ENCODE measurements at regions not wholly inside any gene's neighbourhood (a gene's known extent, or its start where the extent isn't known, plus 50 kb on each side); places are given as distances from the start of the nearest gene placed in this dataset.

GRCh38 chr20:61104232-61104631 lies 147.8 kb upstream of the CDH4 start:
- no peaks in the 10 kb centered on the region for H3K9me3 Mint-ChIP-seq (ENCODE audit: unreplicated experiment)
- H3K36me3 Mint-ChIP-seq (ENCODE audit: unreplicated experiment) = no peaks in the 10 kb centered on the region
- no peak overlapping the region for H3K27ac Mint-ChIP-seq (ENCODE audit: unreplicated experiment)
- peaks cover 10% of the 10 kb centered on the region for H3K4me1 Mint-ChIP-seq (ENCODE audit: low read depth, unreplicated experiment)
- no peak for TF ChIP-seq CTCF (IDR thresholded peaks at IDR 0.05; ENCODE audit: partially characterized antibody, unreplicated experiment)
- no peak overlapping the region for H3K4me3 Mint-ChIP-seq (ENCODE audit: unreplicated experiment)
- H3K27me3 Mint-ChIP-seq (ENCODE audit: unreplicated experiment) = peaks cover 7% of the 10 kb centered on the region
- DNase-seq = no peak

- peaks cover 7% of the 10 kb centered on the region for H3K27me3 Mint-ChIP-seq (ENCODE audit: unreplicated experiment)
- no peak overlapping the region for H3K27ac Mint-ChIP-seq (ENCODE audit: unreplicated experiment)
- H3K9me3 Mint-ChIP-seq (ENCODE audit: unreplicated experiment) = peaks cover 2% of the 10 kb centered on the region
- H3K36me3 Mint-ChIP-seq (ENCODE audit: unreplicated experiment) = peaks cover 7% of the 10 kb centered on the region
- peaks cover 10% of the 10 kb centered on the region for H3K4me1 Mint-ChIP-seq (ENCODE audit: low read depth, unreplicated experiment)
- no peak for TF ChIP-seq CTCF (IDR thresholded peaks at IDR 0.05; ENCODE audit: partially characterized antibody, unreplicated experiment)
- no peak overlapping the region for H3K4me3 Mint-ChIP-seq (ENCODE audit: unreplicated experiment)
- DNase-seq = no peak
These were observed 146.7 kb upstream of the CDH4 start for GRCh38 chr20:61105395-61105794.

- H3K36me3 Mint-ChIP-seq (ENCODE audit: unreplicated experiment) = peaks cover 7% of the 10 kb centered on the region
- DNase-seq = no peak
- no peak overlapping the region for H3K27ac Mint-ChIP-seq (ENCODE audit: unreplicated experiment)
- no peak overlapping the region for H3K4me3 Mint-ChIP-seq (ENCODE audit: unreplicated experiment)
- peaks cover 10% of the 10 kb centered on the region for H3K4me1 Mint-ChIP-seq (ENCODE audit: low read depth, unreplicated experiment)
- H3K9me3 Mint-ChIP-seq (ENCODE audit: unreplicated experiment) = peaks cover 2% of the 10 kb centered on the region
- peaks cover 7% of the 10 kb centered on the region for H3K27me3 Mint-ChIP-seq (ENCODE audit: unreplicated experiment)
- TF ChIP-seq CTCF (IDR thresholded peaks at IDR 0.05; ENCODE audit: partially characterized antibody, unreplicated experiment) = no peak
These were observed 145.6 kb upstream of the CDH4 start for GRCh38 chr20:61106438-61106837.

- Mint-ChIP-seq H3K4me3 (ENCODE audit: unreplicated experiment) (no peak overlapping the region), H3K9me3 (ENCODE audit: unreplicated experiment) (peaks cover 2% of the 10 kb centered on the region), H3K4me1 (ENCODE audit: low read depth, unreplicated experiment) (peaks cover 12% of the 10 kb centered on the region), H3K36me3 (ENCODE audit: unreplicated experiment) (peaks cover 7% of the 10 kb centered on the region), H3K27ac (ENCODE audit: unreplicated experiment) (no peak overlapping the region), H3K27me3 (ENCODE audit: unreplicated experiment) (peaks cover 7% of the 10 kb centered on the region)
- no peak for DNase-seq
- no peak for TF ChIP-seq CTCF (IDR thresholded peaks at IDR 0.05; ENCODE audit: partially characterized antibody, unreplicated experiment)
These were observed 142.7 kb upstream of the CDH4 start for GRCh38 chr20:61109221-61109805.

GRCh38 chr20:61112515-61112914 lies 139.5 kb upstream of the CDH4 start:
- no peak for DNase-seq
- no peak for TF ChIP-seq CTCF (IDR thresholded peaks at IDR 0.05; ENCODE audit: partially characterized antibody, unreplicated experiment)
- H3K27me3 Mint-ChIP-seq (ENCODE audit: unreplicated experiment) = peaks cover 4% of the 10 kb centered on the region
- peaks cover 10% of the 10 kb centered on the region for H3K4me1 Mint-ChIP-seq (ENCODE audit: low read depth, unreplicated experiment)
- H3K36me3 Mint-ChIP-seq (ENCODE audit: unreplicated experiment) = peaks cover 7% of the 10 kb centered on the region
- no peak overlapping the region for H3K4me3 Mint-ChIP-seq (ENCODE audit: unreplicated experiment)
- H3K9me3 Mint-ChIP-seq (ENCODE audit: unreplicated experiment) = peaks cover 3% of the 10 kb centered on the region
- no peak overlapping the region for H3K27ac Mint-ChIP-seq (ENCODE audit: unreplicated experiment)
